ENCODE measurements at regions not wholly inside any gene's neighbourhood (a gene's known extent, or its start where the extent isn't known, plus 50 kb on each side); places are given as distances from the start of the nearest gene placed in this dataset.

- no peaks in the 10 kb centered on the region for H4K20me1 ChIP-seq (ENCODE audit: insufficient read depth)
- H3K9ac ChIP-seq (ENCODE audit: low read length) = no peak overlapping the region
- H3K27me3 ChIP-seq (ENCODE audit: insufficient read depth, low read depth, low read length) = no peaks in the 10 kb centered on the region
- TF ChIP-seq, protein P1, sequence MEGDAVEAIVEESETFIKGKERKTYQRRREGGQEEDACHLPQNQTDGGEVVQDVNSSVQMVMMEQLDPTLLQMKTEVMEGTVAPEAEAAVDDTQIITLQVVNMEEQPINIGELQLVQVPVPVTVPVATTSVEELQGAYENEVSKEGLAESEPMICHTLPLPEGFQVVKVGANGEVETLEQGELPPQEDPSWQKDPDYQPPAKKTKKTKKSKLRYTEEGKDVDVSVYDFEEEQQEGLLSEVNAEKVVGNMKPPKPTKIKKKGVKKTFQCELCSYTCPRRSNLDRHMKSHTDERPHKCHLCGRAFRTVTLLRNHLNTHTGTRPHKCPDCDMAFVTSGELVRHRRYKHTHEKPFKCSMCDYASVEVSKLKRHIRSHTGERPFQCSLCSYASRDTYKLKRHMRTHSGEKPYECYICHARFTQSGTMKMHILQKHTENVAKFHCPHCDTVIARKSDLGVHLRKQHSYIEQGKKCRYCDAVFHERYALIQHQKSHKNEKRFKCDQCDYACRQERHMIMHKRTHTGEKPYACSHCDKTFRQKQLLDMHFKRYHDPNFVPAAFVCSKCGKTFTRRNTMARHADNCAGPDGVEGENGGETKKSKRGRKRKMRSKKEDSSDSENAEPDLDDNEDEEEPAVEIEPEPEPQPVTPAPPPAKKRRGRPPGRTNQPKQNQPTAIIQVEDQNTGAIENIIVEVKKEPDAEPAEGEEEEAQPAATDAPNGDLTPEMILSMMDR (IDR thresholded peaks at IDR 0.05; ENCODE audit: poor library complexity, severe bottlenecking) = no peak
- TF ChIP-seq RAD21 (conservative IDR thresholded peaks at IDR 0.05) = no peak
- no peak for TF ChIP-seq REST (IDR thresholded peaks at IDR 0.05; ENCODE audit: borderline replicate concordance)
- no peaks in the 10 kb centered on the region for H3K9me3 ChIP-seq (ENCODE audit: low read length)
- H3K27ac ChIP-seq (ENCODE audit: low read length) = no peak overlapping the region
- no peaks in the 10 kb centered on the region for H3F3A ChIP-seq (ENCODE audit: insufficient read depth, low read length, poor library complexity, severe bottlenecking)
- H3K36me3 ChIP-seq (ENCODE audit: insufficient read depth, low read length) = no peaks in the 10 kb centered on the region
- no peak overlapping the region for H2AFZ ChIP-seq (ENCODE audit: low read depth, low read length)
- no peaks in the 10 kb centered on the region for H3K9me2 ChIP-seq (ENCODE audit: insufficient read depth, low read length)
- no peak overlapping the region for H3K4me2 ChIP-seq (ENCODE audit: low read length)
- no peaks in the 10 kb centered on the region for H3K79me2 ChIP-seq (replicated peaks; ENCODE audit: insufficient read depth, low read length)
- no peak overlapping the region for H3K4me3 ChIP-seq (ENCODE audit: low read length)
Measured at GRCh38 chr7:65308300-65308678, 65.4 kb upstream of the ZNF92 start.

GRCh38 chr7:65307651-65308299 lies 65.9 kb upstream of the ZNF92 start:
- no peaks in the 10 kb centered on the region for H3K27me3 ChIP-seq (ENCODE audit: insufficient read depth, low read depth, low read length)
- H3K9ac ChIP-seq (ENCODE audit: low read length) = no peak overlapping the region

More at GRCh38 chr7:65307651-65308299, 65.9 kb upstream of the ZNF92 start:
- H3K4me2 ChIP-seq (ENCODE audit: low read length) = no peak overlapping the region
- H3K36me3 ChIP-seq (ENCODE audit: insufficient read depth, low read length) = no peaks in the 10 kb centered on the region
- TF ChIP-seq SMC3 (conservative IDR thresholded peaks at IDR 0.05; ENCODE audit: poor library complexity) (peak; percentile 92), RAD21 (conservative IDR thresholded peaks at IDR 0.05) (peak; percentile 92), MXI1 (conservative IDR thresholded peaks at IDR 0.05; ENCODE audit: poor library complexity, severe bottlenecking) (no peak)
- TF ChIP-seq, protein P1 (IDR thresholded peaks at IDR 0.05; ENCODE audit: poor library complexity, severe bottlenecking) = peak; percentile 94
- H3K9me3 ChIP-seq (ENCODE audit: low read length) = no peaks in the 10 kb centered on the region
- no peaks in the 10 kb centered on the region for H3F3A ChIP-seq (ENCODE audit: insufficient read depth, low read length, poor library complexity, severe bottlenecking)
- H3K27ac ChIP-seq (ENCODE audit: low read length) = no peak overlapping the region
- H3K79me2 ChIP-seq (replicated peaks; ENCODE audit: insufficient read depth, low read length) = no peaks in the 10 kb centered on the region
- H3K9me2 ChIP-seq (ENCODE audit: insufficient read depth, low read length) = no peaks in the 10 kb centered on the region
- no peaks in the 10 kb centered on the region for H4K20me1 ChIP-seq (ENCODE audit: insufficient read depth)
- no peak overlapping the region for H2AFZ ChIP-seq (ENCODE audit: low read depth, low read length)
- no peak overlapping the region for H3K4me3 ChIP-seq (ENCODE audit: low read length)
